ENCODE measurements at regions not wholly inside any gene's neighbourhood (a gene's known extent, or its start where the extent isn't known, plus 50 kb on each side); places are given as distances from the start of the nearest gene placed in this dataset.

- Histone ChIP-seq H3K4me3 (replicated peaks; ENCODE audit: insufficient read depth, low read length) (no peak overlapping the region), H3K27ac (replicated peaks) (no peak overlapping the region), H3K27me3 (ENCODE audit: insufficient read depth, poor library complexity, severe bottlenecking) (no peaks in the 10 kb centered on the region)
- DNase-seq (ENCODE audit: low read depth in 1 of 2, low spot score in 1 of 2): no peak
- TF ChIP-seq SPI1 (IDR thresholded peaks at IDR 0.05; ENCODE audit: borderline replicate concordance, low read depth): no peak
- no peak for TF ChIP-seq POLR2AphosphoS5 (IDR thresholded peaks at IDR 0.05; ENCODE audit: low read depth)
- no peak for TF ChIP-seq REST (IDR thresholded peaks at IDR 0.05; ENCODE audit: insufficient replicate concordance, low read depth)
- TF ChIP-seq CTCF (IDR thresholded peaks at IDR 0.05; ENCODE audit: insufficient read depth, low read length): no peak
- TF ChIP-seq GABPA (IDR thresholded peaks at IDR 0.05; ENCODE audit: low read depth): no peak
Measured at GRCh38 chr9:26535151-26535550, 357.5 kb downstream of the CAAP1 start.

- Histone ChIP-seq H3K27me3 (ENCODE audit: insufficient read depth, poor library complexity, severe bottlenecking) (no peaks in the 10 kb centered on the region), H3K27ac (replicated peaks) (no peak overlapping the region), H3K4me3 (replicated peaks; ENCODE audit: insufficient read depth, low read length) (no peak overlapping the region)
- no peak for DNase-seq (ENCODE audit: low read depth in 1 of 2, low spot score in 1 of 2)
- TF ChIP-seq POLR2AphosphoS5 (IDR thresholded peaks at IDR 0.05; ENCODE audit: low read depth) (no peak), REST (IDR thresholded peaks at IDR 0.05; ENCODE audit: insufficient replicate concordance, low read depth) (no peak), SPI1 (IDR thresholded peaks at IDR 0.05; ENCODE audit: borderline replicate concordance, low read depth) (no peak), CTCF (IDR thresholded peaks at IDR 0.05; ENCODE audit: insufficient read depth, low read length) (no peak), GABPA (IDR thresholded peaks at IDR 0.05; ENCODE audit: low read depth) (no peak)
Measured at GRCh38 chr9:26530841-26531240, 361.8 kb downstream of the CAAP1 start.

- DNase-seq (ENCODE audit: low read depth in 1 of 2, low spot score in 1 of 2): no peak
- TF ChIP-seq POLR2AphosphoS5 (IDR thresholded peaks at IDR 0.05; ENCODE audit: low read depth): no peak
- TF ChIP-seq SPI1 (IDR thresholded peaks at IDR 0.05; ENCODE audit: borderline replicate concordance, low read depth): no peak
- Histone ChIP-seq H3K27ac (replicated peaks) (no peak overlapping the region), H3K4me3 (replicated peaks; ENCODE audit: insufficient read depth, low read length) (no peak overlapping the region), H3K27me3 (ENCODE audit: insufficient read depth, poor library complexity, severe bottlenecking) (no peaks in the 10 kb centered on the region)
Measured at GRCh38 chr9:26527931-26528330, 364.7 kb downstream of the CAAP1 start.

- H3K27me3 ChIP-seq (ENCODE audit: insufficient read depth, poor library complexity, severe bottlenecking): no peaks in the 10 kb centered on the region
- DNase-seq (ENCODE audit: low read depth in 1 of 2, low spot score in 1 of 2): no peak
Measured at GRCh38 chr9:26524267-26524666, 368.3 kb downstream of the CAAP1 start.

More at GRCh38 chr9:26524267-26524666, 368.3 kb downstream of the CAAP1 start:
- H3K27ac ChIP-seq (replicated peaks): no peak overlapping the region
- no peak overlapping the region for H3K4me3 ChIP-seq (replicated peaks; ENCODE audit: insufficient read depth, low read length)
- TF ChIP-seq SPI1 (IDR thresholded peaks at IDR 0.05; ENCODE audit: borderline replicate concordance, low read depth) (no peak), GABPA (IDR thresholded peaks at IDR 0.05; ENCODE audit: low read depth) (no peak), CTCF (IDR thresholded peaks at IDR 0.05; ENCODE audit: insufficient read depth, low read length) (no peak), REST (IDR thresholded peaks at IDR 0.05; ENCODE audit: insufficient replicate concordance, low read depth) (no peak), POLR2AphosphoS5 (IDR thresholded peaks at IDR 0.05; ENCODE audit: low read depth) (no peak)
